HG03045 (cell line): ENCODE measurements at regions not wholly inside any gene's neighbourhood (a gene's known extent, or its start where the extent isn't known, plus 50 kb on each side); places are given as distances from the start of the nearest gene placed in this dataset.
A peak's percentile ranks its signal among the peaks of the same experiment; 100 is the strongest.

Source experiments
- ATAC-seq: cut with Tn5 transposase; IDR thresholded peaks from one replicate; pipeline ENCODE4 v1.9.1; 2021; ENCODE audit warnings: mild to moderate bottlenecking, moderate library complexity; ENCODE audit not compliant: unreplicated experiment

GRCh38 chr1:83527987-83528386, 470.9 kb downstream of the TTLL7 start:
- ATAC-seq, result no peak

DNA sequence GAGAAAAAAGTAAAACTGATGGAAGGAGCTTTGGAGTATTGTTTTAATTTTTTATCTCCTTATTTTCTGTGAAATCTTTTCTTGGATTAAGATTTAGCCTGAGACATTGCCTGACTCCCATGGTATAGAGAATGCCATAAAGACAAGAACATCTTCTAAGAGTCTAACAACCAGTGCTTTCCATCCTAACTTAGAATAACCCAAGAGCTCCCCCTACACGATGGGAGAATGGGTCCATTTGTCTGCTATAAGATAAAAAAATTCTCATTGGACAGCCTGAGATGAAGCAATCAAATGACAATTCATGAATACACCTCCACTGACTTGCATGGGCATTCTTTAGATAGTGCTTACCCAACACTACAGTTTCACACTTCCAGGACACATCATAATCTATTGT, 478.1 kb downstream of the TTLL7 start:
- ATAC-seq, result no peak

- ATAC-seq, result no peak
Observed at GRCh38 chr1:83516369-83516768, 482.6 kb downstream of the TTLL7 start.

- ATAC-seq, result no peak
Observed at GRCh38 chr1:83515578-83516154, 483.3 kb downstream of the TTLL7 start.

DNA sequence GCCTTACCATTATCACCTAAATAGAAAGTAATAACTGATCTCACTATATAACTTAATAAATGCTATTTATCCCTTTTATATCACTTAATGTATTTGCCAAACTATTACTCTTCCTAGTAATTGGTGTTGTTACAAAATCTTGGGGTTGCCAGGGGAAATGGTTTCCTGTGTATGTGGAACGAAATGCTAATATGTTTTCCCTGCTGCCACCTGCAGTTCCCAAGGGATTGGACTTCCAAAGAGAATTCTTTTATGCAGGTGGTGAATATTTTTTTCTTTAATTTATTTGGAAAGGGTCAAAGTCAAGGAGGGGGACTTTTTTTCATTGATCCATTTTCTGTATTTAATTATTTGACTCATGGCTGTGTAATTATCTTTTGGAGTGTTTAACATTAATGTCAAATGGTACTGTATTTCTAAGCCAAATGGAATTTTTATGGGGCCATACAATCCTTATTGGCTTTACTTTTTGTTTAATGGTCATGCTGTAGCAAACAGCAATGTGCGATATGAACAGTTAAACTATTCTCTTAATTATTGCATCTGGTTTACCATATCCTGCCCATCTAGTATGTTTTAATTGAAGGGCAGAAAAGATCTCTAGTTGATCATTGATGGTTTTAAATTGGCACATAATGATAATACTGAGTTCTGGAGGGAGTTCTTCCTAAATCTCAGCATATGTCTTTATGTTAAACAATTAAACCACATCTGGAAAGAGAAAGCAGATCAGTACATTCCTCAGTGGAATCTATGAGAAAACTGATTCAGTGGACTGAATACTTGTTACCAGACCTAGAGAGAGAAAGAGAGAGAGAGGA, 486.3 kb downstream of the TTLL7 start:
- ATAC-seq, result no peak

DNA sequence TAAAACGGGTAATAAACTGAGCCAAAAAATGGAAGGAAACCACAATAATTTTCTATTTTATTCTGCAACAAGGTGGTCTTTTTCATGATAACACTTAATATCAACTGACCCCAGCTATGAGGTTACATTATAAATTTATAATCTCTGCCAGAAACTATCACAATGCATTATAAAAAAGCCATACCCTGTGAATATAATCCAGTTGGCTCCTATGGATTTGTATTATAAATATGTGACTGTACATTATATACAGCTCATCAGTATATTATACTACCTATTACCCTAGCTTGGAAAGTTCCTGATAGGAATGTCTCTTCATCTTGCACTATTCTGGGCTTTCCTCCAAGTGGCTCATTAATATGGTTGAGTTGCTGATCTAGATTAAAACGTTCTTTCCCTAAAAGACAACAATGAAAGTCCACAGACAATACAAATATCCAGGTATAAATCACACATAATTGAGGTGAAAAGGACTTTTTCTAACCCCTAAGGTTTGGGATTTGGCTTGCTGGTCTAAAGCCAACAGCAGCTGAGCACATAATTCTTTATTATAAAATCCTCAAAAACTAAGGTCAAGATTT, 487.7 kb downstream of the TTLL7 start:
- ATAC-seq, result no peak

- ATAC-seq, result no peak
Observed at GRCh38 chr1:83509301-83509781, 489.6 kb downstream of the TTLL7 start.

DNA sequence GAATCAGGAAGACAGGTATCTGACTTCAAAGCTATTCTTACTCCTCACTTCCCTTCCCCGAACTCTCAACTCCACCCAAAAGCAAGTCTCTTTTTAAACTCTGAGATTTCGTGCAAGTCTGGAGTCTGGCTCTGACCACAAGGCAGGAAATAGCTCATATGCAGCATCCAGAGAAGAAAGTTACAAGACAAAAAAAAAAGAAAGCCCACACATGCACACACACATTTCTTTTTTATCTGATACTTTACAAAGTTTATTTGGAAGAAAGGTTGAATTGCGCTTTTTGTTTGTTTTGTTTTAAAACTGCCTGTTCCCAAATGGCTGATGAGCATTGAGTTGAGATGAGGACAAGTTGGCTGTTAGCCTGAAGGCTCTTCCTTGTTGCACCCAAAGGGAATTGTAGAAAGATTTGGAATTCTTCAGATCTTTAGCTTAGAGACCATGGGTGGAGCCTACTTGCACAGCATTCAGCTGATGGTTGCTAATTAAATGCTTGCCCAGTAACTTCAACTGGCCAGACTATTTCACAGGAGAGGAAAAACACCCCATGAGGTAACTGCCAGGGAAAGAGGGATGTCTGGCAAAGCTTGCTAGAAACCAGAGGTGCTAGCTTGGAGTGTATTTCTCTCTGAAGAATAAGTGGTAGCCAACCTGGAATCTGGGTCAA, 490.3 kb downstream of the TTLL7 start:
- ATAC-seq, result peak; percentile 97

GRCh38 chr1:83505148-83505547, 493.8 kb downstream of the TTLL7 start:
- ATAC-seq, result no peak

GRCh38 chr1:83503153-83503552, 495.8 kb downstream of the TTLL7 start:
- no peak for ATAC-seq

GRCh38 chr1:83500987-83501591, 497.8 kb downstream of the TTLL7 start:
- ATAC-seq, result peak; percentile 91

DNA sequence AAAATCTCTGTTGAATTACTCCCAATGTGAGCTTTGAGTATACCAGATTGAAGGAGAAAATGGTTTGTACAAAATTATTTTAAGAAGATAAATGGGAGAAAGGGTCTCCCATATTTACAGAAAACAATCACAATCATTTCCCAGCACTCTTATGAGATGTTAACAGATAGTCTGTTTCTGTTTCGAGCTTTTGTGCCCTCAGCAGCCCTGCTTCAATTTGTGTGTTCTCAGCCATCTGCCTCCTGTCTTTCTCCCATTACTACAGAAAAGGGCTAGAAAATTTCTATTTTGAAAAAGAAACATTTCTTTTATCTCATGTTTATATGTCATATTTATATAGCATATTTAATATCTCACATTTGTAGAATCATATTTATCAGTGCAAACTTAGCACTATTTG, 498.4 kb downstream of the TTLL7 start:
- ATAC-seq, result no peak

- peak; percentile 57 for ATAC-seq
Observed at GRCh38 chr1:83499998-83500397, 498.9 kb downstream of the TTLL7 start.

- ATAC-seq, result no peak
Observed at GRCh38 chr1:83497563-83497962, 501.4 kb downstream of the TTLL7 start.

DNA sequence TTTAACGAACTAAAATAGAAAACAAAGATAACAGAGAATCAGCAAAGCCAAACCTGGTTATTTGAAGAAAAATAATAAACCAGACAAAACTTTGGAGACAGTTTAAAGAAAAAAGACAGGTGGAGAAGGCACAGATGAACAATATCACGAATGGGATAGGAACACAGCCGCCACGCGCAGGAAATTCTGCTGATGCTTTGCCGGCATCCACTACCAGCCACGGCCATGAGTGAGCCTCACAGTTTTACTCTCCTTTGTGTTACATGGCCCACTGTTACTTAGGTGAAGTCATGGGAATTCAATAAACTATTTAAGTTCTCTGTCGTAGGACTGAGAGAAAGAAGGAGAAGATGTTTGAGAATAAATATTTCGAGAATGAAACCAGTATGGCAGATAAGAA, 503.4 kb downstream of the TTLL7 start:
- ATAC-seq, result no peak

GRCh38 chr1:83493633-83494032, 505.3 kb downstream of the TTLL7 start:
- ATAC-seq, result no peak

- ATAC-seq, result no peak
Observed at GRCh38 chr1:83491930-83492329, 507.0 kb downstream of the TTLL7 start.

- no peak for ATAC-seq
Observed at GRCh38 chr1:83490988-83491387, 507.9 kb downstream of the TTLL7 start.

- ATAC-seq, result peak; percentile 85
Observed at GRCh38 chr1:83488105-83488504, 510.8 kb downstream of the TTLL7 start.

GRCh38 chr1:83487460-83487859, 511.5 kb downstream of the TTLL7 start:
- peak; percentile 52 for ATAC-seq
